Keratinocyte (primary cell): ENCODE measurements at regions not wholly inside any gene's neighbourhood (a gene's known extent, or its start where the extent isn't known, plus 50 kb on each side); places are given as distances from the start of the nearest gene placed in this dataset.

Experiments used
- DNase-seq: peaks from one replicate; pipeline ENCODE4 v3.0.0-alpha.2; 2011; ENCODE audit warnings: low read depth, missing footprints, low spot score
- FAIRE-seq: peaks from 2 replicates; lab custom pipeline; 2011; peaks lifted over from hg19 to GRCh38; lab: Jason Lieb, UNC
- H2AFZ ChIP-seq: 2 replicates; pipeline ENCODE4 v1.6.0; 2012; ENCODE audit warnings: low read length, control low read depth, inconsistent platforms; ENCODE audit not compliant: control insufficient read depth
- H3K27ac ChIP-seq: 2 replicates; pipeline ENCODE4 v1.5.1; 2011; ENCODE audit warnings: low read length; ENCODE audit not compliant: control insufficient read depth, insufficient read depth
- H3K27me3 ChIP-seq: 3 replicates; pipeline ENCODE4 v1.6.0; 2011; ENCODE audit warnings: low read length; ENCODE audit not compliant: control insufficient read depth, insufficient read depth; ENCODE audit errors: extremely low read depth
- H3K36me3 ChIP-seq, 2 experiments: 2 replicates in 1 of 2; 3 replicates in 1 of 2; pipeline ENCODE4 v1.5.1; 2011; ENCODE audit warnings: low read length in 2 of 2, mild to moderate bottlenecking in 1 of 2; ENCODE audit not compliant: control insufficient read depth in 2 of 2, insufficient read depth in 2 of 2; ENCODE audit errors: extremely low read depth in 1 of 2
- H3K4me1 ChIP-seq: 3 replicates; pipeline ENCODE4 v1.5.1; 2011; ENCODE audit warnings: low read length; ENCODE audit not compliant: control insufficient read depth, insufficient read depth; ENCODE audit errors: extremely low read depth
- H3K4me2 ChIP-seq: 3 replicates; pipeline ENCODE4 v1.6.0; 2011; ENCODE audit warnings: low read depth, low read length; ENCODE audit not compliant: control insufficient read depth, insufficient read depth; ENCODE audit errors: extremely low read depth
- H3K4me3 ChIP-seq, 3 experiments: fragments of 200-600 bp in 1 of 3; sonication (generic) in 1 of 3; 2 replicates in 2 of 3; 3 replicates in 1 of 3; pipeline ENCODE4 v1.5.1; 2011 to 2016; ENCODE audit warnings: low read length in 3 of 3, mild to moderate bottlenecking in 3 of 3, control low read depth in 2 of 3, inconsistent platforms in 1 of 3, low read depth in 1 of 3, mixed read lengths in 1 of 3, mixed run types in 1 of 3, moderate library complexity in 1 of 3; ENCODE audit not compliant: control insufficient read depth in 2 of 3, insufficient read depth in 2 of 3; ENCODE audit errors: extremely low read depth in 1 of 3
- H3K79me2 ChIP-seq: 2 replicates; pipeline ENCODE4 v1.6.0; 2012; ENCODE audit warnings: low read length; ENCODE audit not compliant: control insufficient read depth, insufficient read depth
- H3K9ac ChIP-seq: 3 replicates; pipeline ENCODE4 v1.6.0; 2011; ENCODE audit warnings: low read length; ENCODE audit not compliant: control insufficient read depth, insufficient read depth; ENCODE audit errors: extremely low read depth
- H3K9me1 ChIP-seq: 3 replicates; pipeline ENCODE4 v1.6.0; 2011; ENCODE audit warnings: low read length; ENCODE audit not compliant: control insufficient read depth, insufficient read depth; ENCODE audit errors: extremely low read depth
- H3K9me3 ChIP-seq: 2 replicates; pipeline ENCODE4 v1.5.1; 2012; ENCODE audit warnings: low read depth, low read length; ENCODE audit not compliant: control insufficient read depth
- H4K20me1 ChIP-seq: 3 replicates; pipeline ENCODE4 v1.6.0; 2011; ENCODE audit warnings: low read length; ENCODE audit not compliant: control insufficient read depth, insufficient read depth; ENCODE audit errors: extremely low read depth
- EZH2 ChIP-seq: IDR thresholded peaks from one replicate; pipeline ENCODE4 v1.6.1; 2012; ENCODE audit warnings: inconsistent platforms, mild to moderate bottlenecking, low read length, moderate library complexity
- dilution Hi-C: fragments of 300-500 bp; cut with MboI; formaldehyde crosslinking; loops from one replicate; pipeline ENCODE4 v1.7.0; 2020; ENCODE audit warnings: low sequenced_read_pairs; ENCODE audit not compliant: extremely low pct_ligation_motif_present
- TF ChIP-seq, protein P1 (sequence below), 3 experiments: IDR thresholded peaks in 1 of 3; conservative IDR thresholded peaks in 1 of 3; optimal IDR thresholded peaks in 1 of 3; 2 replicates in 2 of 3; 3 replicates in 1 of 3; pipeline versions ENCODE3 to v1.5.1; 2011; ENCODE audit warnings: low read length in 3 of 3, mild to moderate bottlenecking in 3 of 3, moderate library complexity in 2 of 3, control low read depth in 1 of 3, inconsistent platforms in 1 of 3; ENCODE audit not compliant: insufficient read depth in 2 of 3; ENCODE audit errors: extremely low read depth in 1 of 3

DNA sequence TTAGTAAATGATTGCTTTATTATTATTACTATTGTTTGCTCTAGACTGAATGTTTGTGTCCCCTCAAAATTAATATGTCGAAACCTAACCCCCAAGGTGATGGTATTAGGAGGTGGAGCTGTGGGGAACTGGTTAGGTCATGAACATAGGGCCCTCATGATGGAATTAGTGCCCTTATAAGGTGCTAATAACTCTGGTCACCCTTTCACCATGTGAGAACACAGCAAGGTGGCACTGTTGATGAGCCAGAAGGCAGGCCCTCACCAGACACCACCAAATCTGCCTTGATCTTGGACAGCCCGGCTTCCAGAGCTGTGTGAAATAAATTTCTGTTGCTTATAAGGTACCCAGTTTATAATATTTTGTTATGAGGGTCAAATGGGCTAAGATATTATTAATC lies 95.8 kb downstream of the BDNF start:
- TF ChIP-seq, protein P1, sequence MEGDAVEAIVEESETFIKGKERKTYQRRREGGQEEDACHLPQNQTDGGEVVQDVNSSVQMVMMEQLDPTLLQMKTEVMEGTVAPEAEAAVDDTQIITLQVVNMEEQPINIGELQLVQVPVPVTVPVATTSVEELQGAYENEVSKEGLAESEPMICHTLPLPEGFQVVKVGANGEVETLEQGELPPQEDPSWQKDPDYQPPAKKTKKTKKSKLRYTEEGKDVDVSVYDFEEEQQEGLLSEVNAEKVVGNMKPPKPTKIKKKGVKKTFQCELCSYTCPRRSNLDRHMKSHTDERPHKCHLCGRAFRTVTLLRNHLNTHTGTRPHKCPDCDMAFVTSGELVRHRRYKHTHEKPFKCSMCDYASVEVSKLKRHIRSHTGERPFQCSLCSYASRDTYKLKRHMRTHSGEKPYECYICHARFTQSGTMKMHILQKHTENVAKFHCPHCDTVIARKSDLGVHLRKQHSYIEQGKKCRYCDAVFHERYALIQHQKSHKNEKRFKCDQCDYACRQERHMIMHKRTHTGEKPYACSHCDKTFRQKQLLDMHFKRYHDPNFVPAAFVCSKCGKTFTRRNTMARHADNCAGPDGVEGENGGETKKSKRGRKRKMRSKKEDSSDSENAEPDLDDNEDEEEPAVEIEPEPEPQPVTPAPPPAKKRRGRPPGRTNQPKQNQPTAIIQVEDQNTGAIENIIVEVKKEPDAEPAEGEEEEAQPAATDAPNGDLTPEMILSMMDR (optimal IDR thresholded peaks at IDR 0.05 in 1 of 3, IDR thresholded peaks at IDR 0.05 in 1 of 3, conservative IDR thresholded peaks at IDR 0.05 in 1 of 3; ENCODE audit: extremely low read depth in 1 of 3, insufficient read depth in 2 of 3, low read length in 3 of 3), result peak in 1 of 3 experiments; percentile 3
- TF ChIP-seq EZH2, result no peak
- Histone ChIP-seq H3K4me3 (no peak overlapping the region), H3K27me3 (no peaks in the 10 kb centered on the region), H4K20me1 (no peaks in the 10 kb centered on the region), H3K4me1 (no peaks in the 10 kb centered on the region), H3K79me2 (no peaks in the 10 kb centered on the region), H3K36me3 (no peaks in the 10 kb centered on the region), H3K9ac (no peak overlapping the region), H2AFZ (no peak overlapping the region), H3K9me3 (no peaks in the 10 kb centered on the region), H3K27ac (no peak overlapping the region), H3K9me1 (no peaks in the 10 kb centered on the region), H3K4me2 (no peak overlapping the region)
- DNase-seq (no peak), FAIRE-seq (no peak)
- dilution Hi-C loops, result no loop called here

DNA sequence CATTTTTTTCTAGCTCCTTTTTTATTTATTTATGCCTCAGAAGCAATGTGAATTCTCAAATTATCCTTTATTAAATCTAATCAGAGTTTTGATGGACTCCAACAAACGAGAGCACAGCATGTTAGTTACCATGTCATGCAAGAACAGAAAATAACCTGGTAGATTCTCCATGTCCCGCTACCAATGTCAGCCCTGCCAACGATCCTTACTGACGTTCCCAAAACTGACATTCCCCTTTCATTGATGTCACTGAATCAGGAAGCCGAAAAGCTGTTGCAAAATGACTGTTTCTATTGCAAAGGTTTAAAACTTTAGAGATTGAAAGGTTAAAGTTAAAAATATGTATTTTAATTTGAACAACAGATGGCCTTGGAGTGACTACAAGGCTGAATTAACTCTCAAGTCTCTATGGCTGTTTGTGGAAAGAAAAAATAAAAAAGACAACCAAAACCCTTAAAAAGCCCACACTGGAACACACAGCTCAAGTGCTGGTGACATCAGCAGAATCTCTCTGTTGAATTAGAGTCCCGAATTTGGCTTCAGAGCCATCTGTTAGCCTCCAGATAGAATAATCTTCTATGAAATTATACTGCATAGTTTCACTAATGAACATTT lies 96.8 kb downstream of the BDNF start:
- dilution Hi-C loops, result no loop called here

More for the DNA sequence above, 96.8 kb downstream of the BDNF start:
- TF ChIP-seq, protein P1 (optimal IDR thresholded peaks at IDR 0.05 in 1 of 3, IDR thresholded peaks at IDR 0.05 in 1 of 3, conservative IDR thresholded peaks at IDR 0.05 in 1 of 3; ENCODE audit: extremely low read depth in 1 of 3, insufficient read depth in 2 of 3, low read length in 3 of 3), result no peak
- no peak for TF ChIP-seq EZH2
- Histone ChIP-seq H2AFZ (no peak overlapping the region), H3K36me3 (no peaks in the 10 kb centered on the region), H3K27me3 (no peaks in the 10 kb centered on the region), H3K4me1 (no peaks in the 10 kb centered on the region), H3K4me3 (no peak overlapping the region), H3K4me2 (no peak overlapping the region), H3K79me2 (no peaks in the 10 kb centered on the region), H3K9ac (no peak overlapping the region), H3K9me3 (no peaks in the 10 kb centered on the region), H3K27ac (no peak overlapping the region), H3K9me1 (no peaks in the 10 kb centered on the region), H4K20me1 (no peaks in the 10 kb centered on the region)
- DNase-seq (no peak), FAIRE-seq (no peak)
